HG03060 (cell line): ENCODE measurements at regions not wholly inside any gene's neighbourhood (a gene's known extent, or its start where the extent isn't known, plus 50 kb on each side); places are given as distances from the start of the nearest gene placed in this dataset.
A peak's percentile ranks its signal among the peaks of the same experiment; 100 is the strongest.
"Not testable (repeated sequence)": the region's sequence is repeated elsewhere in the genome, so short reads cannot be mapped to it uniquely, and the experiment has no call there.

Source experiments
- ATAC-seq: cut with Tn5 transposase; IDR thresholded peaks from one replicate; pipeline ENCODE4 v1.9.1; 2021; ENCODE audit warnings: low read depth, moderate number of reproducible peaks; ENCODE audit not compliant: unreplicated experiment

DNA sequence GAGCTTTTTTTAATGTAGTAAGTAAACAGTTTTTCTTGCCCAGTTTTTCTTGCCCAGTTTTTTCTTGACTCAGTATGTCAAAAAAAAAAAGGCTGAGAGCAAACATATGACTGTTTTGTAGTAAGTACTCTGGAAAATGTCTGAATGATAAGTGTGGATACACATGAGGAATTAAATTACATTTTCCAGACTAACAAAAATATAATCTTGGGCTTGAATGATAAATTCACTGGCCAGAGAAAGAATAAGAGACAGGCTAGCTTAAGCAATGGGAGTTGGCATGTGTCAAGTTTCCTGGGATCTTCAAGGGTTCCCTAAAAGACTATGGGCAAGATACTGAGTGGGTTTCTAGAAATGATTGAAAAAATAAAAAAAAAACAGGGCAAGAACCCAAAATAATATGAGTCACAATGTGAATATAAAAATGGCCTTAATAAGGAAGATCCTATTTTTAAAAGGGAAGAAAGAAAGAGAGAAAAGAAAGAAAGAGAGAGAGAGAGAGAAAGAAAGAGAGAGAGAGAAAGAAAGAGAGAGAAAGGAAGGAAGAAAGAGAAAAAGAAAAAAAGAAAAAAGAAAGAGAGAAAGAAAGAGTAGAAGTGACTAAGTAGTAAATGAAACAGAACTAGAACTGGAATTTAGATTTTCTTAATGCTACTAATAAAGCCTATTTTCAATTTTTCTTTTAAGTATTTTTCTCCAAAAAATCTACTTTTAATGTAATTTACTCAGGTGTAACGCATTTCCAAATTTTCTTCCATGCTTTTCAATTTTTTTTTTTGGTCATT, 60.2 kb downstream of the TFPI2 start:
- no peak for ATAC-seq

DNA sequence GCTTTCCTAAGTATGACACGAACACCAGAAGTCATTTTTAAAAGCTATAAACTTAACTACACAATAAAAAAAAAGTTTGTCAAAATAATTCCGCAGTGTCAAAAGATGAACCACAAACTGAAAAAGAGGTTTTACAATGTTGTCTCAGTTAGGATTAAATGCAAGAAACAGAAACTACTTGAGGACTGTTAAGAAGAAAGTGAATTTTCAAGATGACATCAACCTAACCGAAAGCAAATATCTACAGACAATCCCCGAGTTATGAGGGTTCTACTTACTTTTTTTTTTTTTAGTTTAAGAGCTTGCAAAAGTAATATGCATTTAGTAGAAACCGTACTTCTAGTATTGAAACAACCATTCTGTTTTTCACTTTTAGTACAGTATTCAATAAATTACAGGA, 62.3 kb downstream of the TFPI2 start:
- ATAC-seq = no peak

DNA sequence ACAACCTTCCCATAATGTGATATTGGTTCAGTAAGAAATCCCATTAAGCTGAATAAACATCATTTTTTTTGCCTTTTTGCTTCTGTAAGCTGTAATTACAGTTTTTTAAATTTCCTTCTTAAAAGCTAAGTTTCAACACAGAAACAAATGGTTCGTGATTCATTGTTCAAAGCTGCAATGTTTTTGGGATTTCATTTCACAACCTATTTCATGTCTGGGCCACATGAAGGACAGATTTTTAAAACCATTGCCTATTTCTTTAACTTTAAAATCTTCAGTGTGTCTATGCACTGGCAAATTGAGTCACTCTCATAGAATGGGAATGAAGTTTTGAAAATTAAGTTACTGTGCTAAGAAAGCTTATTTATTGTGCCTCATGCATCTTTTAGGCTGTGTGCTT, 66.9 kb downstream of the TFPI2 start:
- no peak for ATAC-seq

DNA sequence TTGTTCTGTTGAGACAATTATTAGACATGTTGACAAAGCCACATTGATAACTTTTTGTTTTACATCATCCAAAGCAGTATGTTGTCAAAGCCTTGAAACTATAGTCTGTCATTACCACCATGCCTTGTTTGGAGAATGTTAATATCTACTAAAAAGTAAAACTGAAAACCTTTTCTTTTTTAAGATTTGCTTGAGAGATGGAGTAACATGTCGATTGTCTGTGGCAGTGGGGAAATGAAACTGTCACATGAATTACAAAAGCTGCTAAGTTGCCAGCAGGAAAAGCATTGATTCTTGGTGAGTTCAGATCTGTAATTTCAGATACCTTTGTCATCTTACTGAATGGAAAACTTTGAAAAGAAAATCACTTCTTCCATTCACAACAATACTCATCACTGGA, 69.1 kb downstream of the TFPI2 start:
- peak; percentile 55 for ATAC-seq

DNA sequence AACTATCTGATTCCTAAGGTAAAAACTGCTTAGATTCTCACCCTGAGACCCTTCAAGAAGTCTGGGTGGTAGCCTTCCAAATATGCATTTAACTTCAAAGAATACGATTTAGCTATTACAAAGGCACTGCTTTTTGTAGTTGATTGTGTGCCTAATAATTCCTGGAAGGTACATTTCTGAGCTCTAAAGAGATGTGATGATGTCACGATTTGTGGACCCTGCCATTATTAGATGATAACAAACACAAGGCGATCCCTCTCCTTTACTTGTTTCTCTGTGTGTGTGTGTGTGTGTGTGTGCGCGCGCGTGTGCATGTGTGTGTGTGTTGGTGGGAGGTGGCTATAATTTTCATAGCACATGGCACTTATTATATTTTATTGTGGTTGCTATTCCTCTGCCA, 70.9 kb downstream of the TFPI2 start:
- no peak for ATAC-seq

DNA sequence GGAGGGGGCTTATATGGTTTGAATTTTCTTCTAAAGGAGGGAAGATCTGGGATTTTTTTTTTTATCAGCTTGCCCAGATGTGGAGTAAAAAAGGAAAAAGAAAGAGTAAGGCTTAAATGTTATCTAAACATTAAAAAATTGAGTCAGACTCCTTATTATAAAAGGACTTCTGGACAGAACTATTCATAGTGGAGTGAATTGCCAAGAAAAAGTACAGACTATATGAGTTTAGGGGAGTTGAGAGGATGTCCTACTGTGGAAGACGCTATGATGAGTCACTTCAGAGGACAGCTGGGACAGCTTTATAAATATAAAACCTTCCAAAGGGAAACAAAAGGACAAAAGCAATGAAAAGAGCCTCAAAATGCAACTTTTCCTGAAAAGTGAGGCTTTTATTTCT, 73.0 kb downstream of the TFPI2 start:
- ATAC-seq = no peak

DNA sequence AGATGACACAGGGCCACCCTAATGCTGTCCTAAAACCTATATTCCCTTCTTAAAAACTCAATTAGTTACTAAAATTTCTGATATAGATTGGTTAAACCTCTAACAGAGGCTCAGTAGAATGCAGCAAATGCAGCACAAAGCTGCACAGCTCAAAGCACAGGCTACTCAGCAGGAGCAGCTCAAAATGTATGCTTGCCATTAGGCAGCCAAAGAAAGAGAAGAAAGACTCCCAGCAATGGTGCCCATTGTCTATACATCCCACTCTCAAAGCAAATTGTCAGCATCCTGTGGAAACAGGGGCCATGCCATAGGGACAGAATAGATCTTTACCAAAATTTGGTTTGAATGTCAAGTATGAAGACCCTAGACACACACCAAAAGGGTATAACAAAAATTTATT, 73.5 kb downstream of the TFPI2 start:
- ATAC-seq = no peak

DNA sequence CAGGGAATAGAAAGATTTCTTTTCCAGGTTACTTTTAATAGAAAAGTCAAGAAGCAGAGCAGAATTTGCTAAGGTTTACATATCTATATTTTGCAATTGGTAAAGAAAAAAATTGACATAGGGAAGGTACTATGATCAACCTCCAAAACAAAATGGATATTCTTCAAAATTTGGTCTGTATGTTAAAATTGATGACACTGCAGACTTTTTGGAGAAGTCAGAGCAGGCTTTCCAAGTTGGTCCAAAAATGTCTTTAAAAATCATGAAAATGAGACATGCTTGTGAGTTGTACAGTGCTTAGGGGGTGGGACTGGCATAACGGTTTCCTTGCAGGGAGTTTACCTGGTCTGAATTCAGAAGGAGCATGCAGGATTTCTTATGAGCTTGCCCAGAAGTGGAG, 77.0 kb downstream of the TFPI2 start:
- no peak for ATAC-seq

DNA sequence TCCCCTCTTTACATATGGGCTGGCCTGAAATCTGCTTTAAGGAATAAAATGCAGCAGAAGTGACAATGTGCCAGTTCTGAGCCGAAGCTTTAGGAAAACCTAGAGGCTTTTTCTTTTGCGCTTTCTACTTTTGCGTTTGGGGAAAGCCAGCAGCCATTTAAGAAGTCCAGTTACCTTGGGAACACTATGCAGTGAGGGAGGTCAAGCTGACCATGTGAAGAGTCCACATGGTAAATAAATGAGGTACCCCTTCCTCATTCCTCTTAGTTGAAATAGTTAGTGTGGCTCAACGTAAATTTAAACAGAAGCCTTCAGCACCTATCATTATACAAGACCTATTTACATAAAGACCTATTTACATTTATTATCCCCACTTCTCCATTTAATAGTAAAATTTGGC, 78.5 kb downstream of the TFPI2 start:
- no peak for ATAC-seq

DNA sequence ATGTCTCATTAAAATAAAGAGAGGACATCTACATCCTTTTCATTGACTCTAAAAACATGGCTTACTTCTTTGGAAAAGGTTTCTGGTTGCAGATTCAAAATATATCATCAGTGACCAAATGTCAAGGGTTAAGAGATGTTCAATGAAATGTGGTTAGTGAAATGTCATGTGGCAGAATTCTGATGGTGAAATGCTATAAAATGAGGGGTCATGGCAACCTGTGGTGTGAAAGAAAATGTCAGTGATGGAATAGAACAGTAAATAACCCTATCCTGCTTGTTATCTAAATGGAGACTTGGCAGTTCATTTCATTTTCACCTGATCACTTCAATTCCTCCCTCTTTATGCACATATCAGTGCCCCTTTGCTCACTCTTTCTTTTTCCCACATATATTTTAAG, 79.4 kb downstream of the TFPI2 start:
- ATAC-seq = no peak

DNA sequence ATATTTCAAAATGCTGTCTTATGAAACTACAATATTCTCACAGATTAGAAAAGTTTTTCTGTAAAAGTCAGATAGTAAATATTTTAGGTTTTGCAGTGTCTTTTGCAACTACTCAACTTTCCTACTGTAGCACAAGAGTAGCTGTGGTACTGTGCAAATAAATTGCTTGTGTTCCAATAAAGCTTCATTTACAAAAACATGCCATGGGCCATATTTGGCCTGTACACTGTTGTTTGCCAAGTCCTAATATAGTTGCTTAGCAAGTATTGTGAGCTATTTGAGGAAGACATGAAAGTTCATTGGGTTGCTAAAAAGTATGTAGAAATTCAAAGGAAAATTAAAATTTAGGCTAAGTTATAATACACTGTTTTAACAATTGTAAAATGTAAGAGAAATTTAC, 80.0 kb downstream of the TFPI2 start:
- no peak for ATAC-seq

DNA sequence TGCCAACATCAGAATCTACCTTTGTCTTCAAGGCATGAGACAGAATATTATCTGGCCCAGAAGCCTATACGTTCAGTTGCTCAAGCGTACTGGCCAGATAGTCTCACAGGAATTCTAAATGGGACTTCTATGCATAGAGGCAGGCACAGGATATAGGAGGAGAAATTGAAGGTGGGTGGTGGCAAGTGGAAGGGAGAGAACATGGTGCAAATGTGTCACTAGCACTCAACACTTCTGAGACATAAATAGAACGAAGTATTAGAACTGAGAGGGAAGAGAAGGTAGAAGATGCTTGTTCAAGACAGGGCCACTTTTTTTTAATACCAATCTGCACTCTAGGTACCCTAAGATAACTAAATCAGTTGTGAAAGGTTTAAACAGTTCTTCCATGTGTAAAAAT, 85.8 kb downstream of the TFPI2 start:
- ATAC-seq = no peak

DNA sequence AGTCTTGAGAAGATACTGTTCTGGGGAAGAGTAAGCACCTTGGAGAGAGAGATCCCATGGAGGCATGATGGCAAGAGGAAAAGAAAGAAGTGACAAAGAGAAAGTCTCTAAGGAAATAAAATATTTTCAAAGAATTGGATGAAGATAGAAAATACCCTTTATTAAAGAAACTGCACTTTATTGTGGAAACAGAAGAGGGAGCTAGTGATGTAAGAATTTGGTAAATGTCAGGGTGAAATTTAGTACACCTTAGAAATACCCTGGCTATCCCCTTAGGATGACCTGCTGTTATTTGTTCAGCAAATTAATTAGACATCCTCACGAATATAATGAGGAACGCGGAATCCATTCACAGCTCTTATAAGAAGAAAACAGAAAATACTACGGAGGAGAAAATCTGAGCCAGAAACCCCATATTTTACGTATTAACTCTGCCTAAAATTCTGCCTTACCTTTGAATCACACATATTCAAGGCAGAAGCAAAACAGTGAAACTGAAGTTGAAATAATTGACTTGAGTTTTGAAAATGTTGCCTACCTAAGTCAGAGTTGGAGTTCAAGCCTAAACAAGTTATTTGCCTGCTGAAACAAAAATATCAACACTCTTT, 90.7 kb downstream of the TFPI2 start:
- ATAC-seq = no peak

DNA sequence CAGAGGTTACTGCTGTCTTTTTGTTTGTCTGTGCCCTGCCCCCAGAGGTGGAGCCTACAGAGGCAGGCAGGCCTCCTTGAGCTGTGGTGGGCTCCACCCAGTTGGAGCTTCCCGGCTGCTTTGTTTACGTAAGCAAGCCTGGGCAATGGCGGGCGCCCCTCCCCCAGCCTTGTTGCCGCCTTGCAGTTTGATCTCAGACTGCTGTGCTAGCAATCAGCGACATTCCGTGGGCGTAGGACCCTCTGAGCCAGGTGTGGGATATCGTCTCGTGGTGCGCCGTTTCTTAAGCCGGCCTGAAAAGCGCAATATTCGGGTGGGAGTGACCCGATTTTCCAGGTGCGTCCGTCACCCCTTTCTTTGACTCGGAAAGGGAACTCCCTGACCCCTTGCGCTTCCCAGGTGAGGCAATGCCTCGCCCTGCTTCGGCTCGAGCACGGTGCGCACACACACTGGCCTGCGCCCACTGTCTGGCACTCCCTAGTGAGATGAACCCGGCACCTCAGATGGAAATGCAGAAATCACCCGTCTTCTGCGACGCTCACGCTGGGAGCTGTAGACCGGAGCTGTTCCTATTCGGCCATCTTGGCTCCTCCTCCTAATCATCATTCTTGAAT, 97.4 kb downstream of the TFPI2 start:
- not testable (repeated sequence) for ATAC-seq

DNA sequence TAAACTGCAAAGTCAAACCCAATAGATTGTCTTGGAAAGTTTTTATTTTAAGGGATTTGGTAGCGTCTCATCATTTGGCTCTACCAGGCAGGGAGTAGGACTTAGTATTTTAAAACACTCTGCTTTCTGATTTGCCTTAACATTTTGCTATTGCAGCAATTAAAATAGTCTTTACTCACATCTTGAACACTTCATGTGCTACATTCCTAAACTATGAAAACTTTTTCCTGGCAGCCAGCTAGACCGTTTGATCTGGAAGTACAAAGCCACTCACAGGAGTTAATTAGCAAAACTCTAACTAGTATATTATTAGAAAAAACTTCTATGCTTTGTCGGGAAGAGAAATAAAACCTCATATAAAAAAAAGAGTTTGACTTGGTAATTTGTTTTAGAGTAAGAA, 111.4 kb downstream of the TFPI2 start:
- no peak for ATAC-seq

DNA sequence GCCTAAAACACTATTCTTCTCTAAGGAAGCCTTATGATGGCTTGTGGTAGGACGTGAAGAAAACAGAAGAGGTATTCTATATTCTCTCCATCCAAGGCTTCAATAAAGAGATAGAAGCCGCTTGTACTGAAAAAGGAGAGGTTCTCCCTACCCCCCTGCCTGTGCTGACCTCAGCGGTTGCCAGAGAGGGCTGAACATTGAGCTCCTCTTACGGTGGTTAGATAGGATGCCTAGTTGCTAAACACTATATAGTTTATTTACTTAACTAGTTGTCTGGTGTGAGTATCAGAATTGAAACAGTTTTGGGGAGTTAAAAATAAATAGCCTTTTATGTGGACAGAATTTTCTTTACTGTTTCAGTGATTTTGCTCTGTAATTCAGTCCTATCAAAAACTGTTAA, 112.2 kb downstream of the TFPI2 start:
- no peak for ATAC-seq

DNA sequence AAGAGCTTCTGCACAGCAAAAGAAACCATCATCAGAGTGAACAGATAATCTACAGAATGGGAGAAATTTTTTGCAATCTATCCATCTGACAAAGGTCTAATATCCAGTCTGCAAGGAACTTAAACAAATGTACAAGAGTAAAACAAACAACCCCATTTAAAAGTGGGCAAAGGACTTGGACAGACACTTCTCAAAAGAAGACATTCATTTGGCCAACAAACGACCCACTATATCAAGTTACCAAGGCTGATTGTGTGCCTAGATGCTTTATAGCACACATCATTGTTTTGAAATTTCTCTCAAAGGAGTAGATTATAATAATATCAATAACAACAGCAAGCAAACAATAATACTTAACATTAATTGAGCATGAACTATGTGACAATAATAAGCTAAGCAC, 117.1 kb downstream of the TFPI2 start:
- ATAC-seq = no peak

DNA sequence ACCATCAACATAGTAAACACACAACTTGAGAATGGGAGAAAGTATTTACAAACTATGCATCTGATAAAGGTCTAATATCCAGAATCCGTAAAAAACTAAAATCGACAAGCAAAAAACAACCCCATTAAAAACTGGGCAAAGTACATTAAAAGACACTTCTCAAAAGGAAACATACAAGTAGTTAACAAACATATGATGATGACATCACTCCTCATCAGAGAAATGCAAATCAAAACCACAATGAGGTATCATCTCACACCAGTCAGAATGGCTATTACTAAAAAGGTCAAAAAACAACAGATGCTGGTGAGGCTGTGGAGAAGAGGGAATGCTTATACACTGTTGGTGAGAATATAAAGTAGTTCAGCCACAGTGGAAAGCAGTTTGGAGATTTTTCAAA, 125.1 kb downstream of the TFPI2 start:
- no peak for ATAC-seq

DNA sequence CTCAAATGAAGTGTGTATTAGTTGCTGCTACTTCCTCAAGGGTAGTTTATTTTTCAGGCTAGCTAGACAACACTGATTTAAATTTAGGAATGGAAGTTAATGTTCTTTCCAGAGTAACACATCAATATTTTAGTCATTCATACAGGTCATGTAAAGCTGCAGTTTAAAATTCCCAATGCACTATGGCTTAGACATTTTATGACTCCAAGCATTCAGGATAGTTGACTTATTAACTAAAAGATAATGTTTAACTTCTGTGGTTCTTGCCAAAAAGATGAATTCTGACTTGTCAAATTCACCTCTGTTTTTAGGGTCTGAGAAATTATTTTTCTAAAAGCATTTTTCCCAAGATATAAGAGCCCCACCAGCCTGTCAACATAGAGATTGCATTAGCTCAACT, 131.9 kb downstream of the TFPI2 start:
- ATAC-seq = no peak

DNA sequence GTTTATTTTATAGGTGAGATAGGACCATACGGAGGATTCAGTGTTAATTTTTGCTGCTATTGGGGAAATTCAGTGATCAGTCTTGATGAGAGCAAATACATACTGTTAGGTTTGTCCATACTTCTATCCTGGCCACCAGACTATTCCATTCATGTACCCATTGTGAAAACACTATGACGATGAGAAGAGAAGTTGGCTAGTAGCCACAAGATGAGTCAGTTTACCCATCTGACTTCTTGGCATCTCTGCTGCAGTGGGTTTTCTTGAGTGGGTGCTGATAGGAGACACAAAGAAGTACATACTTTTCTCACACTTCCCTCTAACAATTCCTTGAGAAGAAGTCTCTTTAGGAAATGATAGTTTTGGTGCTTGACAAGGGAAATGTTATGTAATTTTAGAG, 133.1 kb downstream of the TFPI2 start:
- no peak for ATAC-seq

DNA sequence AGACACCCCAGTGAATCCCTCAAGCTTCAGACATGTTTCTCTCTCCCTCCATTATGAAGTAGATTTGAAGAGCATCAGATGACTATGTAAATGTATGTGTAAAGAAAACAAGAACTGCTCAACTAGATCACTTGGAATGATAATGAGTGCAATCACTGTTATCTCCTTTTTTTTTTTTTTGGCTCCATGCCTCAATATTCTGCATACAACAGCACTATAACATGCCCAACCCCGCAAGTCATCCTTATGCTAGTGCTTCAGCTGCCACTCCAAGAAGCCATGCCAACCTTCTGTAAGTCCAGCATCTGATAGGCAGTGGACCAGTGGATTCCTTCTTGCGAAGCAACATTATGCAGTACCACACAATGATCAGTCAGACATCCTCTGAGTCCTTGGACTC, 133.7 kb downstream of the TFPI2 start:
- no peak for ATAC-seq

DNA sequence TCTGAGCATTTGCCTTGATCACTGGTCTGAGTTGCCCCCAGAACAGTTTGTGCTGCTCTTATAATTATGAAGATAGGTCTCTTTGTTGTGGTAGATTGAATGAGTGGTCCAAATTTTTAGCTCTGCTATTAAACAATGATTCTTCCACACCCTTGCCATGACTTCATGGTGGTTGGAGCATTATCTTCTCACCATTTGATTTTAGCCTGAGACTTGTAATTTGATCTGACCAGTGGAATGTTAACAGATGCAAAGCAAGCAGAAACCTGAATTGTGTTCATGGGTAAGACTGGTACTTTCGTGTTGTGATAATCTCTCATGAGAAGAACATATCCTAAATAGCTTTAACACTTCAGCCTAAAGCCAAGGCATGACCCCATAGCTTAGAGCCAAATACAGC, 139.1 kb downstream of the TFPI2 start:
- ATAC-seq = no peak
